ENCODE measurements at regions not wholly inside any gene's neighbourhood (a gene's known extent, or its start where the extent isn't known, plus 50 kb on each side); places are given as distances from the start of the nearest gene placed in this dataset.

GRCh38 chr15:31164573-31164912 is 63.0 kb upstream of the TRPM1 start:
- Histone ChIP-seq H3K4me3 (ENCODE audit: low read depth in 2 of 2, low read length in 2 of 2) (no peak overlapping the region), H3K36me3 (ENCODE audit: control insufficient read depth, insufficient read depth, low read length) (no peaks in the 10 kb centered on the region), H3K4me1 (ENCODE audit: control insufficient read depth, insufficient read depth, low read length) (peaks cover 2% of the 10 kb centered on the region; the same call in 1 of the 2 replicates), H3K9me3 (ENCODE audit: control insufficient read depth, insufficient read depth, low read depth, low read length) (no peaks in the 10 kb centered on the region), H3K27me3 (ENCODE audit: control insufficient read depth, insufficient read depth, low read length) (no peaks in the 10 kb centered on the region), H3K27ac (ENCODE audit: low read length) (no peak overlapping the region)
- TF ChIP-seq SIN3A (IDR thresholded peaks at IDR 0.05; ENCODE audit: borderline replicate concordance, insufficient read depth, low read depth, low read length), result no peak
- no peak for TF ChIP-seq POLR2AphosphoS5 (IDR thresholded peaks at IDR 0.05; ENCODE audit: low read depth, low read length)
- TF ChIP-seq TCF7L2 (IDR thresholded peaks at IDR 0.05; ENCODE audit: low read depth, low read length), result no peak
- no peak for TF ChIP-seq CTCF (IDR thresholded peaks at IDR 0.05)
- TF ChIP-seq REST (IDR thresholded peaks at IDR 0.05; ENCODE audit: insufficient read depth in 1 of 2, low read depth in 2 of 2, low read length in 1 of 2), result no peak
- ATAC-seq, result no peak
- BruUV-seq (replicated peaks), result no TSS peak
- POLR2A ChIA-PET, result no interaction called here
- CTCF ChIA-PET, result no interaction called here
- in situ Hi-C loops (cut with HindIII; ENCODE audit: low pct_unique_long_range_greater_than_20kb, low sequenced_read_pairs) (no loop called here), intact Hi-C loops (cut with micrococcal nuclease; ENCODE audit: unreplicated experiment) (no loop called here)
- DNase-seq (ENCODE audit: low read depth, low spot score), result no peak

- ChIA-PET POLR2A (no interaction called here), CTCF (no interaction called here)
- Histone ChIP-seq H3K4me1 (ENCODE audit: control insufficient read depth, insufficient read depth, low read length) (peaks cover 2% of the 10 kb centered on the region; the same call in 1 of the 2 replicates), H3K9me3 (ENCODE audit: control insufficient read depth, insufficient read depth, low read depth, low read length) (no peaks in the 10 kb centered on the region), H3K4me3 (ENCODE audit: low read depth in 2 of 2, low read length in 2 of 2) (no peak overlapping the region), H3K27me3 (ENCODE audit: control insufficient read depth, insufficient read depth, low read length) (no peaks in the 10 kb centered on the region), H3K27ac (ENCODE audit: low read length) (no peak overlapping the region), H3K36me3 (ENCODE audit: control insufficient read depth, insufficient read depth, low read length) (no peaks in the 10 kb centered on the region)
- no TSS peak for BruUV-seq (replicated peaks)
- intact Hi-C loops (cut with micrococcal nuclease; ENCODE audit: unreplicated experiment), result no loop called here
- no peak for DNase-seq (ENCODE audit: low read depth, low spot score)
- no peak for ATAC-seq
- TF ChIP-seq REST (IDR thresholded peaks at IDR 0.05; ENCODE audit: insufficient read depth in 1 of 2, low read depth in 2 of 2, low read length in 1 of 2) (no peak), TCF7L2 (IDR thresholded peaks at IDR 0.05; ENCODE audit: low read depth, low read length) (no peak), SIN3A (IDR thresholded peaks at IDR 0.05; ENCODE audit: borderline replicate concordance, insufficient read depth, low read depth, low read length) (no peak), CTCF (IDR thresholded peaks at IDR 0.05) (no peak), POLR2AphosphoS5 (IDR thresholded peaks at IDR 0.05; ENCODE audit: low read depth, low read length) (no peak)
- in situ Hi-C loops (cut with HindIII; ENCODE audit: low pct_unique_long_range_greater_than_20kb, low sequenced_read_pairs), result no loop called here
Observed at GRCh38 chr15:31169558-31169957, 68.0 kb upstream of the TRPM1 start.

All from Panc1 (cell line).